ENCODE measurements at regions not wholly inside any gene's neighbourhood (a gene's known extent, or its start where the extent isn't known, plus 50 kb on each side); places are given as distances from the start of the nearest gene placed in this dataset.

- Histone ChIP-seq H3K9me3 (no peaks in the 10 kb centered on the region), H3K36me3 (ENCODE audit: low read depth, missing control alignments) (no peaks in the 10 kb centered on the region), H3K27me3 (no peaks in the 10 kb centered on the region), H3K4me1 (peaks cover 17% of the 10 kb centered on the region), H3K27ac (no peak overlapping the region), H3K4me3 (no peak overlapping the region)
- no peak for DNase-seq
- TF ChIP-seq CTCF (IDR thresholded peaks at IDR 0.05) (no peak), POLR2A (IDR thresholded peaks at IDR 0.05) (no peak)
- intact Hi-C loops (cut with DNase I; ENCODE audit: low total_unique reads): no loop called here
- 59 to 67% methylated on average over 5 of the region's 5 CpGs for WGBS, 2 donors
Measured at GRCh38 chr6:139643986-139644385, 269.5 kb upstream of the CITED2 start.

GRCh38 chr6:139642346-139642745, 267.9 kb upstream of the CITED2 start:
- Histone ChIP-seq H3K36me3 (ENCODE audit: low read depth, missing control alignments) (no peaks in the 10 kb centered on the region), H3K4me3 (no peak overlapping the region), H3K27ac (no peak overlapping the region), H3K27me3 (no peaks in the 10 kb centered on the region), H3K9me3 (no peaks in the 10 kb centered on the region), H3K4me1 (peaks cover 17% of the 10 kb centered on the region)
- no peak for DNase-seq
- 50 to 69% methylated on average over 2 of the region's 2 CpGs for WGBS, 2 donors
- intact Hi-C loops (cut with DNase I; ENCODE audit: low total_unique reads): no loop called here
- no peak for TF ChIP-seq CTCF (IDR thresholded peaks at IDR 0.05)
- no peak for TF ChIP-seq POLR2A (IDR thresholded peaks at IDR 0.05)

- DNase-seq: no peak
- Histone ChIP-seq H3K4me1 (peaks cover 17% of the 10 kb centered on the region), H3K36me3 (ENCODE audit: low read depth, missing control alignments) (no peaks in the 10 kb centered on the region), H3K9me3 (no peaks in the 10 kb centered on the region), H3K27me3 (no peaks in the 10 kb centered on the region), H3K4me3 (no peak overlapping the region), H3K27ac (no peak overlapping the region)
- WGBS, 2 donors: 84 to 86% methylated on average over 3 of the region's 3 CpGs
- intact Hi-C loops (cut with DNase I; ENCODE audit: low total_unique reads): no loop called here
- TF ChIP-seq POLR2A (IDR thresholded peaks at IDR 0.05) (no peak), CTCF (IDR thresholded peaks at IDR 0.05) (no peak)
Measured at GRCh38 chr6:139641376-139641775, 266.9 kb upstream of the CITED2 start.

- no peaks in the 10 kb centered on the region for H3K36me3 ChIP-seq (ENCODE audit: low read depth, missing control alignments)
- H3K27ac ChIP-seq: no peak overlapping the region
- no peaks in the 10 kb centered on the region for H3K9me3 ChIP-seq
- intact Hi-C loops (cut with DNase I; ENCODE audit: low total_unique reads): no loop called here
- peaks cover 17% of the 10 kb centered on the region for H3K4me1 ChIP-seq
- TF ChIP-seq CTCF (IDR thresholded peaks at IDR 0.05) (no peak), POLR2A (IDR thresholded peaks at IDR 0.05) (no peak)
- no peak overlapping the region for H3K4me3 ChIP-seq
- H3K27me3 ChIP-seq: no peaks in the 10 kb centered on the region
- DNase-seq: no peak
- 74 to 89% methylated on average over 4 of the region's 4 CpGs for WGBS, 2 donors
Measured at GRCh38 chr6:139640921-139641320, 266.5 kb upstream of the CITED2 start.

GRCh38 chr6:139640448-139640847, 266.0 kb upstream of the CITED2 start:
- intact Hi-C loops (cut with DNase I; ENCODE audit: low total_unique reads): no loop called here
- no peak overlapping the region for H3K27ac ChIP-seq
- 66 to 78% methylated on average over 3 of the region's 3 CpGs for WGBS, 2 donors
- no peaks in the 10 kb centered on the region for H3K9me3 ChIP-seq
- no peaks in the 10 kb centered on the region for H3K27me3 ChIP-seq
- no peaks in the 10 kb centered on the region for H3K36me3 ChIP-seq (ENCODE audit: low read depth, missing control alignments)
- no peak overlapping the region for H3K4me3 ChIP-seq
- no peak for TF ChIP-seq POLR2A (IDR thresholded peaks at IDR 0.05)
- TF ChIP-seq CTCF (IDR thresholded peaks at IDR 0.05): no peak
- no peak for DNase-seq
- H3K4me1 ChIP-seq: peaks cover 16% of the 10 kb centered on the region
